Fibroblast of skin of right biceps (primary cell): ENCODE measurements at regions not wholly inside any gene's neighbourhood (a gene's known extent, or its start where the extent isn't known, plus 50 kb on each side); places are given as distances from the start of the nearest gene placed in this dataset.
"Not testable (repeated sequence)": the region's sequence is repeated elsewhere in the genome, so short reads cannot be mapped to it uniquely, and the experiment has no call there.

ENCODE experiments used
- DNase-seq: peaks from one replicate; pipeline ENCODE4 v3.0.0-alpha.2; 2013

GRCh38 chr16:29255957-29256356 is 150.6 kb downstream of the NPIPB11 start:
- not testable (repeated sequence) for DNase-seq

GRCh38 chr16:29255496-29255796 is 151.1 kb downstream of the NPIPB11 start:
- not testable (repeated sequence) for DNase-seq

GRCh38 chr16:29254676-29255495 is 151.6 kb downstream of the NPIPB11 start:
- no peak for DNase-seq

GRCh38 chr16:29253716-29254590 is 152.6 kb downstream of the NPIPB11 start:
- not testable (repeated sequence) for DNase-seq

GRCh38 chr16:29253066-29253590 is 153.4 kb downstream of the NPIPB11 start:
- not testable (repeated sequence) for DNase-seq

GRCh38 chr16:29252311-29252710 is 154.2 kb downstream of the NPIPB11 start:
- DNase-seq = not testable (repeated sequence)

- DNase-seq = peak; percentile 51
Observed at GRCh38 chr16:29251571-29252011, 154.9 kb downstream of the NPIPB11 start.

- not testable (repeated sequence) for DNase-seq
Observed at GRCh38 chr16:29250923-29251434, 155.5 kb downstream of the NPIPB11 start.

GRCh38 chr16:29250469-29250868 is 156.0 kb downstream of the NPIPB11 start:
- DNase-seq = not testable (repeated sequence)

- DNase-seq = not testable (repeated sequence)
Observed at GRCh38 chr16:29248940-29249318, 157.6 kb downstream of the NPIPB11 start.

DNA sequence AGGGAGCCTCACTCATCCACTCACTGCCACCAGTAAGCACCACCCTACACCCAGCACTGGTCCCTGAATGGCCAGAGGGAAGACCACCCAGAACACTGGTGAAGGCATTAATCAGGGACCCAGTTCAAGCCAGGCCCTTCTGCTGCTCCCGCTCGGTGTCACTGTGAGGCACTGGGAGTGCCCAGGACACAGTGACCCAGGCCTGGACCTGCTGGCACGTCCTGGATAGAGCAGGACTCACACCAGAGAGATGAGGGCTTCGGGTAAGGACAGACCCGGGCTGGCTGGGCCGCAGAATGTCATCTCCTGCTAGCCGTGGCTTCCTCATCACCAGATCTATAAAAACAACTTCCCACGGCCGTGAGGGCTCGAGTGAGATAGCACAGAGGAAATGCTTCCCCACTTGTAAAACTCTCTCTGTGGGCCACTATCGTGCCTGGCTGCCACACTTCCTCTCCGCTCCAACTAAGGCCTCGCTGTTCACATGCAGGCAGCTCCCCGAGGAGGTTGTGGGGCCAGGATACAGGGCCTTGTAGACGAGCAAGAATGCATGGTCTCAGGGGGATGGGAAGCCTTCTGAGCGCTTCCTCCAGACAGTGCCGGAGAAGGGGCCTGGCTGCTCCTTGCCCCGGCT is 158.1 kb downstream of the NPIPB11 start:
- DNase-seq = peak; percentile 19

DNA sequence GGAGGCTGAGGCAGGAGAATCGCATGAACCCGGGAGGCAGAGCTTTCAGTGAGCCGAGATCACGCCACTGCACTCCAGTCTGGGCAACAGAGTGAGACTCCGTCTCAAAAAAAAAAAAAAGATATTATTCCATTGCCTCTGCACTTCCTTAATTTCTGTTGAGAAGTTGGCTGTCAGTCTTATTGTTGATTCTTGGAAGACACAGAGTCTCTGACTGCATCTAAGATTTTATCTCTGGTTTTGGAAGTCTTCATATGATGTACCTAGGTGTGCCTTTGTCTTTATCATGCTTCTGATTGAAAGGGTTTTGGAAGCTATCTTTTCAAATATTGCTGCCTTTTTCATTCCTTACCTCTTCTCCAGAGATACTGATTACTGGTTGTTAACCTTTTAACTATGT is 160.4 kb downstream of the NPIPB11 start:
- DNase-seq = not testable (repeated sequence)

DNA sequence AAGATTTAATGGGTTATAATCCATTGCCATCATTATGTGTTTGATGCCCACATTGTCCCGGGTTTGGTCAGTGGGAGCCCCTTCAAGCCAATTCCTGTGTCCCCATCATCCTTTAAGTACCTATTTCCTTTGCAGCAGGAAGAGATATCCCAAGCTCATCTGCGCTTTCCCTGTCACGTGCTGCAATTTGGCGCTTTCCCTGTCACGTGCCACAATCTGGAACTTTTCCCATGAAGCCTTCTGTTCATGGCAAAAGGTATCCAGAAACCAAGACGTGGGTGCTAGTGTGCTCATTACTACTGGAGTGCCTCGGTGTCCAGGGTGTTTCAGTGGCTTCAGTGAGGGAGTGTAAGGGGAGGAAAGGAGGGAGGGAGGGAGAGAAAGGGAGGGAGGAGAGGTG is 168.5 kb downstream of the NPIPB11 start:
- no peak for DNase-seq

GRCh38 chr16:29237495-29237894 is 169.0 kb downstream of the NPIPB11 start:
- DNase-seq = not testable (repeated sequence)

DNA sequence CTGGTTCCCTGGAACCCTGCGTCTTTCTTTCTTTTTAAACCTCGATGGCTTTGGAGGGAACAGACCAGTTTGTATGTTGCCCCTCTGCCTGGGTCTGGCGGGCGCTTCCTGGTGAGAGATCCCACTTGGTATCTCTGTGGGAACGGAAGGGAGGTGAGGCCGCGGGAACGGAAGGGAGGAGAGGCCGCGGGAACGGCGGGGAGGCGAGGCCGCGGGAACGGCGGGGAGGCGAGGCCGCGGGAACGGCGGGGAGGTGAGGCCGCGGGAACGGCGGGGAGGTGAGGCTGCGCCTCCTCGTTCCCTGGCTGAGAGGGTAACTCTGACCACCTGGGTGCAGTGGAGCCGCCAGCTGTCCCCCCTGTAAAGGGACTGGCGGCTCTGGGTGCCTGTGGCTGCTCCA is 169.5 kb downstream of the NPIPB11 start:
- DNase-seq = not testable (repeated sequence)

DNA sequence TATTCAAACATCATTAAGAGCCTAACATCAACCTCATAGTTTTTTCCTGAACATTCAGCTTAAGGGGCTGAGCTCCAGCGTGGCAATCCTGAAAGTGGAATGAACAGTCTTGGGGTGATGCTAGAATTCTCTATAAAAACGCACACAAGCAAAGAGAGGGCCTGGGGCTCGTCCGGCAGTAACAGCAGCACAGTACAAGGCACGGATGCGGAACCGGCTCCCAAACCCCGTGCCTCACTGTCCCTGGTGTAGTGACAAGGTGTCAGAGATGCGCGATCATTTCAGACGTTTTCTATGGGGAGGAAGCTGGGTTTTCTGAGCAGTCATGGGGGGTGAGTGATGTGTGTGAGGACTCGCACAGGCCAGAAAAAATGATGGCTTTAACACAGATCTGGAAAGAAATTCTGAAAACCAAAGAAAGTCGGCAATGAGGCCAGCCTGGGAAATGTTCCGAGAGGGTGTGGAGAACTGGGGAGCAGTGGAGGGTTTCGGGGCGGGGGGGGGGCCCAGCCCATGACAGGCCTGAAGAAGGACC is 170.6 kb downstream of the NPIPB11 start:
- DNase-seq = not testable (repeated sequence)

GRCh38 chr16:29234536-29235275 is 171.8 kb downstream of the NPIPB11 start:
- DNase-seq = not testable (repeated sequence)

- not testable (repeated sequence) for DNase-seq
Observed at GRCh38 chr16:29233705-29234404, 172.7 kb downstream of the NPIPB11 start.

GRCh38 chr16:29232811-29233704 is 173.5 kb downstream of the NPIPB11 start:
- no peak for DNase-seq

DNA sequence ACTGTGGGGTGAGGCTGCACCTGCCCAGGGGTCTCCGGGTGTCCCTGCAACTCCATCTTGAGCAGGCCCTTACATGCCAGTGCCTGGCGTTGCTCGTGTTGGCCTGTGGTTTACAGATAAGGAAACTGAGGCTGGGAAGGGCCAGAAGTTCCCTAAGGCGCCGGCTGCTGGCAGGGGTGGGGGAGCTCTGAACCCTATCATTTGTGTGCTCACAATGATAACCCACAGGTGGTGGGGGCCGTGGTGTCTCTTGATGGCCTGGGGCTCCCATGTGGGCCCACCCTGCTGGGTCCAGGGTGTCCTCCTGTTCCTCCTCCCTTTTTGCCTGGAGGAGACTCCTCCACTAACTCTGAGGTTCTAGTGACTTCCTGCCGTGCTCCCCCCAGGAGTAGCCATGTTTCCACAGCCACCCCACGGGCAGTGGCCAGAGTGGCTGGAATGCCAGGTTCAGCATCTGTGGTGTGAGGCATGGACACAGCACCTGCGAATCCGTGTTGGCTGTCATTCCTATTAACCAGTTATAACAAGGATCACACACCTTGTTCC is 174.3 kb downstream of the NPIPB11 start:
- not testable (repeated sequence) for DNase-seq
